GM18499 (cell line): ENCODE measurements at regions not wholly inside any gene's neighbourhood (a gene's known extent, or its start where the extent isn't known, plus 50 kb on each side); places are given as distances from the start of the nearest gene placed in this dataset.
"Not testable (repeated sequence)": the region's sequence is repeated elsewhere in the genome, so short reads cannot be mapped to it uniquely, and the experiment has no call there.

Experiments
- ATAC-seq: cut with Tn5 transposase; IDR thresholded peaks from one replicate; pipeline ENCODE4 v1.9.1; 2021; ENCODE audit warnings: moderate number of reproducible peaks; ENCODE audit not compliant: insufficient read depth, unreplicated experiment

GRCh38 chr1:143786381-143786780 lies 185.4 kb downstream of the FAM72C start:
- not testable (repeated sequence) for ATAC-seq

GRCh38 chr1:143785883-143786282 lies 185.9 kb downstream of the FAM72C start:
- ATAC-seq, result not testable (repeated sequence)

GRCh38 chr1:143784239-143784882 lies 187.4 kb downstream of the FAM72C start:
- not testable (repeated sequence) for ATAC-seq

- ATAC-seq, result not testable (repeated sequence)
These were observed 193.6 kb downstream of the FAM72C start for GRCh38 chr1:143778178-143778577.

- not testable (repeated sequence) for ATAC-seq
These were observed 207.0 kb downstream of the FAM72C start for GRCh38 chr1:143764831-143765230.

GRCh38 chr1:143760366-143760765 lies 211.4 kb downstream of the FAM72C start:
- ATAC-seq, result not testable (repeated sequence)

- not testable (repeated sequence) for ATAC-seq
These were observed 215.8 kb downstream of the FAM72C start for GRCh38 chr1:143755961-143756360.

- no peak for ATAC-seq
These were observed 222.9 kb downstream of the FAM72C start for GRCh38 chr1:143748906-143749305.

GRCh38 chr1:143736562-143736961 lies 235.2 kb downstream of the FAM72C start:
- ATAC-seq, result no peak

GRCh38 chr1:143735764-143736461 lies 235.9 kb downstream of the FAM72C start:
- ATAC-seq, result no peak

- ATAC-seq, result not testable (repeated sequence)
These were observed 237.5 kb downstream of the FAM72C start for GRCh38 chr1:143734261-143734660.

- not testable (repeated sequence) for ATAC-seq
These were observed 240.9 kb downstream of the FAM72C start for GRCh38 chr1:143730890-143731289.

- not testable (repeated sequence) for ATAC-seq
These were observed 242.2 kb downstream of the FAM72C start for GRCh38 chr1:143729449-143730111.

- peak; percentile 96 for ATAC-seq
These were observed 242.9 kb downstream of the FAM72C start for GRCh38 chr1:143728802-143729448.

GRCh38 chr1:143727263-143727662 lies 244.5 kb downstream of the FAM72C start:
- no peak for ATAC-seq

GRCh38 chr1:143721024-143721373 lies 250.8 kb downstream of the FAM72C start:
- no peak for ATAC-seq

GRCh38 chr1:143720087-143721023 lies 251.4 kb downstream of the FAM72C start:
- no peak for ATAC-seq

- ATAC-seq, result no peak
These were observed 253.3 kb downstream of the FAM72C start for GRCh38 chr1:143718524-143718923.

- no peak for ATAC-seq
These were observed 253.8 kb downstream of the FAM72C start for GRCh38 chr1:143718021-143718420.

GRCh38 chr1:143717434-143717833 lies 254.4 kb downstream of the FAM72C start:
- no peak for ATAC-seq
